ENCODE measurements at regions not wholly inside any gene's neighbourhood (a gene's known extent, or its start where the extent isn't known, plus 50 kb on each side); places are given as distances from the start of the nearest gene placed in this dataset.
A peak's percentile ranks its signal among the peaks of the same experiment; 100 is the strongest.

DNA sequence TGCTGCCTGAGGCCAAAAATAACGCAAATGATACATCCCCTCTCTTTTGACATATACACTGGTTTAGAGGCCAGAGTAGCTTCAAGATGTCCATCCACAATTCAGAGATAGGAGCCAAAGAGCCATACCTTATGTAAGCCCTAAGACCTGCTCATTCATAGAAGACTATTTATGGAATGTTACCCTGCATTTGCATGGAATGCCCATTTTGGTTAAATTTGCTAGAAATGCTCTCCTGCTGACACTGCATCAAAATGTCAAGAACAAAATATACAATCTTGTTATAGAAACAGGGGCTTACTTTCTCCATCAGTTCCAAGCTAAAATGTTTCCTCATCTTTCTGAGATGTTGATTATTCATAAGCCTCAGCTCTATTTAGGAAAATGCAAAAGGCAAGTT is 183.3 kb upstream of the CDKN3 start:
- intact Hi-C loops (cut with micrococcal nuclease) = no loop called here
- Histone ChIP-seq H3K4me3 (replicated peaks in 1 of 3; ENCODE audit: low read depth in 2 of 3, low read length in 3 of 3) (no peak overlapping the region), H2AFZ (ENCODE audit: insufficient read depth, low read depth, low read length, poor library complexity, severe bottlenecking) (no peak overlapping the region), H3K9ac (ENCODE audit: insufficient read depth, low read length, poor library complexity, severe bottlenecking) (no peak overlapping the region), H3K4me1 (ENCODE audit: control insufficient read depth in 1 of 2, insufficient read depth in 2 of 2, low read length in 2 of 2) (no peaks in the 10 kb centered on the region), H3K27me3 (ENCODE audit: control insufficient read depth in 2 of 2, insufficient read depth in 2 of 2, low read length in 2 of 2) (peaks cover 9 to 13% of the 10 kb centered on the region in 2 donors), H3K9me3 (replicated peaks in 1 of 2; ENCODE audit: control insufficient read depth in 1 of 2, insufficient read depth in 1 of 2, low read length in 2 of 2) (peaks cover 0 to 4% of the 10 kb centered on the region in 2 donors), H4K20me1 (ENCODE audit: insufficient read depth, low read length) (no peaks in the 10 kb centered on the region), H3K79me2 (ENCODE audit: insufficient read depth, low read length) (no peaks in the 10 kb centered on the region), H3K36me3 (replicated peaks in 1 of 2; ENCODE audit: control insufficient read depth in 1 of 2, insufficient read depth in 2 of 2, low read length in 2 of 2) (no peaks in the 10 kb centered on the region), H3K4me2 (replicated peaks; ENCODE audit: extremely low read depth, low read length, poor library complexity, severe bottlenecking) (no peak overlapping the region), H3K27ac (ENCODE audit: low read depth in 1 of 2, low read length in 2 of 2) (no peak overlapping the region)
- peaks cover 0 to 6% (median 3%) of the 10 kb centered on the region in 7 donors for H3K9me3 Mint-ChIP-seq
- TF ChIP-seq, protein P1, sequence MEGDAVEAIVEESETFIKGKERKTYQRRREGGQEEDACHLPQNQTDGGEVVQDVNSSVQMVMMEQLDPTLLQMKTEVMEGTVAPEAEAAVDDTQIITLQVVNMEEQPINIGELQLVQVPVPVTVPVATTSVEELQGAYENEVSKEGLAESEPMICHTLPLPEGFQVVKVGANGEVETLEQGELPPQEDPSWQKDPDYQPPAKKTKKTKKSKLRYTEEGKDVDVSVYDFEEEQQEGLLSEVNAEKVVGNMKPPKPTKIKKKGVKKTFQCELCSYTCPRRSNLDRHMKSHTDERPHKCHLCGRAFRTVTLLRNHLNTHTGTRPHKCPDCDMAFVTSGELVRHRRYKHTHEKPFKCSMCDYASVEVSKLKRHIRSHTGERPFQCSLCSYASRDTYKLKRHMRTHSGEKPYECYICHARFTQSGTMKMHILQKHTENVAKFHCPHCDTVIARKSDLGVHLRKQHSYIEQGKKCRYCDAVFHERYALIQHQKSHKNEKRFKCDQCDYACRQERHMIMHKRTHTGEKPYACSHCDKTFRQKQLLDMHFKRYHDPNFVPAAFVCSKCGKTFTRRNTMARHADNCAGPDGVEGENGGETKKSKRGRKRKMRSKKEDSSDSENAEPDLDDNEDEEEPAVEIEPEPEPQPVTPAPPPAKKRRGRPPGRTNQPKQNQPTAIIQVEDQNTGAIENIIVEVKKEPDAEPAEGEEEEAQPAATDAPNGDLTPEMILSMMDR (IDR thresholded peaks at IDR 0.05) = no peak
- no peaks in the 10 kb centered on the region for H3K36me3 Mint-ChIP-seq
- 86% methylated on average over 1 of the region's 1 CpG for WGBS (ENCODE audit: insufficient coverage)
- peaks cover 18 to 19% (median 19%) of the 10 kb centered on the region in 3 donors for H3K27me3 Mint-ChIP-seq (ENCODE audit: low read depth in 3 of 3)
- no peak overlapping the region for H3K4me3 Mint-ChIP-seq
- no peak overlapping the region for H3K27ac Mint-ChIP-seq
- DNase-seq = no peak
- H3K4me1 Mint-ChIP-seq = no peaks in the 10 kb centered on the region

DNA sequence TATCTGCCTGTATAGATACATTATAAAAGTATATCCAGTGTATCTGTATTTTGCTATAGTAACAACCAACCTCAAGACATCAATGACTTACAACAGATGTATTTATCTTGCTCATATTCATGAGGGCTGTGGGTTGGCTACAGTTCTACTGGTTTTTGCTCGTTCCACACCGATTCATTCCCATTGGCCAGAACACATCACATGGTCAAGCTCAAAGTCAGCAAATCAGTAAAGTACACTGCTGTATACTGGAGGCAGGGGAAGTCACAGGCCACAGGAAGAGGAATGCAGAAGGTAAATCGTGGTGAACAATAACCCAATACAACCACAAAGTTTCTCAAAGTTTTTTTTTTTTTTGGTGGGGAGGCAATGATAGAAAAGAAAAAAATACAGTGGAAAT is 180.0 kb upstream of the CDKN3 start:
- no peaks in the 10 kb centered on the region for H3K79me2 ChIP-seq (ENCODE audit: insufficient read depth, low read length)
- no peak overlapping the region for H2AFZ ChIP-seq (ENCODE audit: insufficient read depth, low read depth, low read length, poor library complexity, severe bottlenecking)
- H3K36me3 ChIP-seq (replicated peaks in 1 of 2; ENCODE audit: control insufficient read depth in 1 of 2, insufficient read depth in 2 of 2, low read length in 2 of 2) = no peaks in the 10 kb centered on the region
- H3K4me3 ChIP-seq (replicated peaks in 1 of 3; ENCODE audit: low read depth in 2 of 3, low read length in 3 of 3) = no peak overlapping the region
- H3K27me3 Mint-ChIP-seq (ENCODE audit: low read depth in 3 of 3) = peaks cover 47 to 50% (median 50%) of the 10 kb centered on the region in 3 donors
- peaks cover 0 to 12% (median 8%) of the 10 kb centered on the region in 7 donors for H3K9me3 Mint-ChIP-seq
- H3K4me1 Mint-ChIP-seq = peaks cover 3% of the 10 kb centered on the region
- no peaks in the 10 kb centered on the region for H3K36me3 Mint-ChIP-seq
- intact Hi-C loops (cut with micrococcal nuclease) = no loop called here
- H3K27ac Mint-ChIP-seq = no peak overlapping the region
- TF ChIP-seq, protein P1 (IDR thresholded peaks at IDR 0.05) = no peak
- WGBS (ENCODE audit: insufficient coverage) = no CpG with 5 or more reads among the region's 3 CpGs
- H3K9me3 ChIP-seq (replicated peaks in 1 of 2; ENCODE audit: control insufficient read depth in 1 of 2, insufficient read depth in 1 of 2, low read length in 2 of 2) = peaks cover 0 to 24% of the 10 kb centered on the region in 2 donors
- no peak overlapping the region for H3K4me2 ChIP-seq (replicated peaks; ENCODE audit: extremely low read depth, low read length, poor library complexity, severe bottlenecking)
- no peaks in the 10 kb centered on the region for H4K20me1 ChIP-seq (ENCODE audit: insufficient read depth, low read length)
- peak overlapping the region in 1 of 2 donors; percentile 14 for H3K4me3 Mint-ChIP-seq
- H3K27ac ChIP-seq (ENCODE audit: low read depth in 1 of 2, low read length in 2 of 2) = no peak overlapping the region
- no peak for DNase-seq
- H3K4me1 ChIP-seq (ENCODE audit: control insufficient read depth in 1 of 2, insufficient read depth in 2 of 2, low read length in 2 of 2) = no peaks in the 10 kb centered on the region
- peaks cover 41 to 46% of the 10 kb centered on the region in 2 donors for H3K27me3 ChIP-seq (ENCODE audit: control insufficient read depth in 2 of 2, insufficient read depth in 2 of 2, low read length in 2 of 2)
- H3K9ac ChIP-seq (ENCODE audit: insufficient read depth, low read length, poor library complexity, severe bottlenecking) = no peak overlapping the region

Measured in CD14-positive monocyte (primary cell).